GM23338 (cell line): ENCODE measurements at regions not wholly inside any gene's neighbourhood (a gene's known extent, or its start where the extent isn't known, plus 50 kb on each side); places are given as distances from the start of the nearest gene placed in this dataset.

ENCODE experiments used
- ATAC-seq: fragments of 200-7000 bp; cut with Tn5 transposase; 3 replicates; pipeline ENCODE4 v1.9.1; 2020
- DNase-seq: peaks from one replicate; pipeline ENCODE4 v3.0.0-alpha.2; 2015; ENCODE audit warnings: low spot score
- H2AFZ ChIP-seq: fragments of 200-600 bp; sonication (generic); 2 replicates; pipeline ENCODE4 v1.8.0; 2016; ENCODE audit warnings: antibody characterized with exemption, mild to moderate bottlenecking, moderate library complexity
- H3F3A ChIP-seq: fragments of 200-600 bp; sonication (generic); replicated peaks from 2 replicates; pipeline ENCODE4 v1.8.0; 2017; ENCODE audit warnings: antibody characterized with exemption, mixed run types, low read depth
- H3K27ac ChIP-seq: fragments of 200-600 bp; sonication (generic); 2 replicates; pipeline ENCODE4 v1.6.1; 2016; ENCODE audit warnings: low read depth
- H3K27me3 ChIP-seq: fragments of 200-600 bp; sonication (generic); 2 replicates; pipeline ENCODE4 v1.8.0; 2016; ENCODE audit warnings: mild to moderate bottlenecking, mixed run types, moderate library complexity; ENCODE audit not compliant: insufficient read depth
- H3K36me3 ChIP-seq: fragments of 200-600 bp; sonication (generic); 2 replicates; pipeline ENCODE4 v1.8.0; 2016; ENCODE audit warnings: mild to moderate bottlenecking; ENCODE audit not compliant: insufficient read depth
- H3K4me1 ChIP-seq: fragments of 200-600 bp; sonication (generic); 2 replicates; pipeline ENCODE4 v1.8.0; 2016; ENCODE audit warnings: mild to moderate bottlenecking, moderate library complexity; ENCODE audit not compliant: insufficient read depth
- H3K4me2 ChIP-seq: fragments of 200-600 bp; sonication (generic); 2 replicates; pipeline ENCODE4 v1.7.1; 2017; ENCODE audit warnings: mixed run types
- H3K4me3 ChIP-seq: fragments of 200-600 bp; sonication (generic); 2 replicates; pipeline ENCODE4 v1.6.1; 2016; ENCODE audit warnings: mixed run types
- H3K79me2 ChIP-seq: fragments of 200-600 bp; sonication (generic); replicated peaks from 2 replicates; pipeline ENCODE4 v1.8.0; 2017; ENCODE audit warnings: mild to moderate bottlenecking; ENCODE audit not compliant: insufficient read depth
- H3K9me2 ChIP-seq: fragments of 200-600 bp; sonication (generic); 2 replicates; pipeline ENCODE4 v1.8.0; 2017; ENCODE audit not compliant: insufficient read depth
- H4K20me1 ChIP-seq: fragments of 200-600 bp; sonication (generic); replicated peaks from 2 replicates; pipeline ENCODE4 v1.8.0; 2017; ENCODE audit warnings: mild to moderate bottlenecking; ENCODE audit not compliant: insufficient read depth
- H3K27ac Mint-ChIP-seq: 2 replicates; pipeline ENCODE4 v1.8.0; 2020; ENCODE audit warnings: inconsistent platforms, mild to moderate bottlenecking, moderate library complexity, mixed read lengths
- H3K27me3 Mint-ChIP-seq: 3 replicates; pipeline ENCODE4 v1.8.0; 2022; ENCODE audit warnings: low read depth, mild to moderate bottlenecking, moderate library complexity, mixed read lengths, inconsistent platforms; ENCODE audit not compliant: insufficient read depth, poor library complexity
- H3K36me3 Mint-ChIP-seq: 3 replicates; pipeline ENCODE4 v1.8.0; 2021; ENCODE audit warnings: low read depth, mild to moderate bottlenecking, inconsistent platforms, moderate library complexity, mixed read lengths
- H3K4me1 Mint-ChIP-seq: 3 replicates; pipeline ENCODE4 v1.8.0; 2020; ENCODE audit warnings: mild to moderate bottlenecking, inconsistent platforms, mixed read lengths
- H3K4me3 Mint-ChIP-seq: 3 replicates; pipeline ENCODE4 v1.8.0; 2021; ENCODE audit warnings: moderate library complexity, mild to moderate bottlenecking, inconsistent platforms, mixed read lengths
- H3K9me3 Mint-ChIP-seq: 3 replicates; pipeline ENCODE4 v1.8.0; 2020; ENCODE audit warnings: moderate library complexity, mild to moderate bottlenecking, inconsistent platforms, mixed read lengths
- CREB1 ChIP-seq: fragments of 250-450 bp; sonication (Bioruptor Pico); IDR thresholded peaks from 2 replicates; pipeline ENCODE4 v1.5.0; 2020; ENCODE audit warnings: low read depth, mild to moderate bottlenecking, moderate library complexity
- EZH2 ChIP-seq: fragments of 200-600 bp; sonication (generic); IDR thresholded peaks from one replicate; pipeline ENCODE4 v1.8.0; 2017; ENCODE audit warnings: antibody characterized with exemption, mild to moderate bottlenecking, low read depth; ENCODE audit not compliant: unreplicated experiment
- EZH2phosphoT487 ChIP-seq: fragments of 200-600 bp; sonication (generic); IDR thresholded peaks from one replicate; pipeline ENCODE4 v1.8.1; 2018; ENCODE audit warnings: antibody characterized with exemption; ENCODE audit not compliant: unreplicated experiment
- JUNB ChIP-seq: IDR thresholded peaks from one replicate; pipeline ENCODE4 v1.6.1; 2016; ENCODE audit warnings: antibody characterized with exemption; ENCODE audit not compliant: unreplicated experiment
- NANOG ChIP-seq: IDR thresholded peaks from 2 replicates; pipeline ENCODE4 v1.6.1; 2016; ENCODE audit warnings: antibody characterized with exemption, borderline replicate concordance
- POLR2AphosphoS5 ChIP-seq: IDR thresholded peaks from 2 replicates; pipeline ENCODE4 v1.6.1; 2016; ENCODE audit warnings: antibody characterized with exemption, low read depth
- STAT1 ChIP-seq: IDR thresholded peaks from one replicate; pipeline ENCODE4 v1.6.1; 2016; ENCODE audit warnings: antibody characterized with exemption; ENCODE audit not compliant: unreplicated experiment
- ZNF114 ChIP-seq: fragments of 250-450 bp; sonication (Bioruptor Pico); IDR thresholded peaks from 2 replicates; pipeline ENCODE4 v1.5.0; 2020; ENCODE audit warnings: mild to moderate bottlenecking, moderate library complexity
- ZNF331 ChIP-seq: fragments of 250-450 bp; sonication (Bioruptor Pico); IDR thresholded peaks from 2 replicates; pipeline ENCODE4 v1.5.0; 2020; ENCODE audit warnings: low read depth, mild to moderate bottlenecking, moderate library complexity
- TF ChIP-seq, protein P1 (sequence below), 2 experiments: fragments of 200-600 bp in 1 of 2; sonication (generic) in 1 of 2; conservative IDR thresholded peaks; 2 replicates each; pipeline versions ENCODE4 v1.5.1 to v1.6.1; 2016 to 2017; ENCODE audit warnings: antibody characterized with exemption in 2 of 2, low read depth in 2 of 2, mild to moderate bottlenecking in 2 of 2, moderate library complexity in 1 of 2
- TF ChIP-seq, protein P2 (sequence below): IDR thresholded peaks from 2 replicates; pipeline ENCODE4 v1.6.1; 2016; ENCODE audit warnings: antibody characterized with exemption
- TF ChIP-seq, protein P3 (sequence below): IDR thresholded peaks from one replicate; pipeline ENCODE4 v1.6.1; 2018; ENCODE audit warnings: antibody characterized with exemption; ENCODE audit not compliant: unreplicated experiment
- TF ChIP-seq, protein P4 (sequence below): fragments of 250-450 bp; sonication (Bioruptor Pico); IDR thresholded peaks from 2 replicates; pipeline ENCODE4 v1.5.0; 2020; ENCODE audit warnings: mild to moderate bottlenecking, moderate library complexity

DNA sequence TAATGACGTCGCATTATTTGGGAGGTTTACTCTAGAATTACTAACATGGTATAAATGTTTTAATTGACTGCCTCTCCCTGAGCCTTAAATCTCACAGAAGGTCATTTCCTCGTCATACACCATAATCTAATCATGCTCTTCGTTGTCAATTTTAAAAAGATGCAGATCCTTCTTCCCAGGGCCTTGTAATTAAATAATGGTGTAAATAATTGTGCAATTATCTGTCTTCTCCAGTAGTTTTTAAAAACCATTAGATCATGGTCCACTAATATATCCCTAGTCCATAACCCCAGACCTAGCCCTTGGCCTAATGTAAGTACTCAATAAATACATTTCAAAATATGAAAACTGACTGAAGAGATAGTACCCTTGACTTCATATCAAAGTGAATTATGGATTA lies 181.5 kb upstream of the GNAI1 start:
- Histone ChIP-seq H3F3A (no peaks in the 10 kb centered on the region), H3K4me1 (peaks cover 4% of the 10 kb centered on the region; the same call in 1 of the 2 replicates), H3K27ac (no peak overlapping the region), H3K4me3 (no peak overlapping the region), H4K20me1 (no peaks in the 10 kb centered on the region), H3K27me3 (no peaks in the 10 kb centered on the region), H3K79me2 (no peaks in the 10 kb centered on the region), H3K36me3 (no peaks in the 10 kb centered on the region), H2AFZ (no peak overlapping the region), H3K4me2 (no peak overlapping the region), H3K9me2 (no peaks in the 10 kb centered on the region)
- H3K27me3 Mint-ChIP-seq, result no peaks in the 10 kb centered on the region
- ATAC-seq, result no peak
- H3K27ac Mint-ChIP-seq, result no peak overlapping the region
- H3K36me3 Mint-ChIP-seq, result no peaks in the 10 kb centered on the region
- H3K4me1 Mint-ChIP-seq, result no peaks in the 10 kb centered on the region; the same call in 2 of the 3 replicates
- H3K4me3 Mint-ChIP-seq, result no peak overlapping the region
- no peaks in the 10 kb centered on the region for H3K9me3 Mint-ChIP-seq
- TF ChIP-seq, protein P1, sequence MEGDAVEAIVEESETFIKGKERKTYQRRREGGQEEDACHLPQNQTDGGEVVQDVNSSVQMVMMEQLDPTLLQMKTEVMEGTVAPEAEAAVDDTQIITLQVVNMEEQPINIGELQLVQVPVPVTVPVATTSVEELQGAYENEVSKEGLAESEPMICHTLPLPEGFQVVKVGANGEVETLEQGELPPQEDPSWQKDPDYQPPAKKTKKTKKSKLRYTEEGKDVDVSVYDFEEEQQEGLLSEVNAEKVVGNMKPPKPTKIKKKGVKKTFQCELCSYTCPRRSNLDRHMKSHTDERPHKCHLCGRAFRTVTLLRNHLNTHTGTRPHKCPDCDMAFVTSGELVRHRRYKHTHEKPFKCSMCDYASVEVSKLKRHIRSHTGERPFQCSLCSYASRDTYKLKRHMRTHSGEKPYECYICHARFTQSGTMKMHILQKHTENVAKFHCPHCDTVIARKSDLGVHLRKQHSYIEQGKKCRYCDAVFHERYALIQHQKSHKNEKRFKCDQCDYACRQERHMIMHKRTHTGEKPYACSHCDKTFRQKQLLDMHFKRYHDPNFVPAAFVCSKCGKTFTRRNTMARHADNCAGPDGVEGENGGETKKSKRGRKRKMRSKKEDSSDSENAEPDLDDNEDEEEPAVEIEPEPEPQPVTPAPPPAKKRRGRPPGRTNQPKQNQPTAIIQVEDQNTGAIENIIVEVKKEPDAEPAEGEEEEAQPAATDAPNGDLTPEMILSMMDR (conservative IDR thresholded peaks at IDR 0.05; ENCODE audit: low read depth in 2 of 2), result no peak
- TF ChIP-seq, protein P2, sequence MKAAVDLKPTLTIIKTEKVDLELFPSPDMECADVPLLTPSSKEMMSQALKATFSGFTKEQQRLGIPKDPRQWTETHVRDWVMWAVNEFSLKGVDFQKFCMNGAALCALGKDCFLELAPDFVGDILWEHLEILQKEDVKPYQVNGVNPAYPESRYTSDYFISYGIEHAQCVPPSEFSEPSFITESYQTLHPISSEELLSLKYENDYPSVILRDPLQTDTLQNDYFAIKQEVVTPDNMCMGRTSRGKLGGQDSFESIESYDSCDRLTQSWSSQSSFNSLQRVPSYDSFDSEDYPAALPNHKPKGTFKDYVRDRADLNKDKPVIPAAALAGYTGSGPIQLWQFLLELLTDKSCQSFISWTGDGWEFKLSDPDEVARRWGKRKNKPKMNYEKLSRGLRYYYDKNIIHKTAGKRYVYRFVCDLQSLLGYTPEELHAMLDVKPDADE, result no peak
- TF ChIP-seq, protein P3, sequence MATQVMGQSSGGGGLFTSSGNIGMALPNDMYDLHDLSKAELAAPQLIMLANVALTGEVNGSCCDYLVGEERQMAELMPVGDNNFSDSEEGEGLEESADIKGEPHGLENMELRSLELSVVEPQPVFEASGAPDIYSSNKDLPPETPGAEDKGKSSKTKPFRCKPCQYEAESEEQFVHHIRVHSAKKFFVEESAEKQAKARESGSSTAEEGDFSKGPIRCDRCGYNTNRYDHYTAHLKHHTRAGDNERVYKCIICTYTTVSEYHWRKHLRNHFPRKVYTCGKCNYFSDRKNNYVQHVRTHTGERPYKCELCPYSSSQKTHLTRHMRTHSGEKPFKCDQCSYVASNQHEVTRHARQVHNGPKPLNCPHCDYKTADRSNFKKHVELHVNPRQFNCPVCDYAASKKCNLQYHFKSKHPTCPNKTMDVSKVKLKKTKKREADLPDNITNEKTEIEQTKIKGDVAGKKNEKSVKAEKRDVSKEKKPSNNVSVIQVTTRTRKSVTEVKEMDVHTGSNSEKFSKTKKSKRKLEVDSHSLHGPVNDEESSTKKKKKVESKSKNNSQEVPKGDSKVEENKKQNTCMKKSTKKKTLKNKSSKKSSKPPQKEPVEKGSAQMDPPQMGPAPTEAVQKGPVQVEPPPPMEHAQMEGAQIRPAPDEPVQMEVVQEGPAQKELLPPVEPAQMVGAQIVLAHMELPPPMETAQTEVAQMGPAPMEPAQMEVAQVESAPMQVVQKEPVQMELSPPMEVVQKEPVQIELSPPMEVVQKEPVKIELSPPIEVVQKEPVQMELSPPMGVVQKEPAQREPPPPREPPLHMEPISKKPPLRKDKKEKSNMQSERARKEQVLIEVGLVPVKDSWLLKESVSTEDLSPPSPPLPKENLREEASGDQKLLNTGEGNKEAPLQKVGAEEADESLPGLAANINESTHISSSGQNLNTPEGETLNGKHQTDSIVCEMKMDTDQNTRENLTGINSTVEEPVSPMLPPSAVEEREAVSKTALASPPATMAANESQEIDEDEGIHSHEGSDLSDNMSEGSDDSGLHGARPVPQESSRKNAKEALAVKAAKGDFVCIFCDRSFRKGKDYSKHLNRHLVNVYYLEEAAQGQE, result no peak
- TF ChIP-seq EZH2 (no peak), EZH2phosphoT487 (no peak), JUNB (no peak), NANOG (no peak), STAT1 (no peak), POLR2AphosphoS5 (no peak), ZNF331 (CRISPR knock-in tag) (no peak), ZNF114 (CRISPR knock-in tag) (no peak), CREB1 (CRISPR knock-in tag) (no peak)
- TF ChIP-seq, protein P4, sequence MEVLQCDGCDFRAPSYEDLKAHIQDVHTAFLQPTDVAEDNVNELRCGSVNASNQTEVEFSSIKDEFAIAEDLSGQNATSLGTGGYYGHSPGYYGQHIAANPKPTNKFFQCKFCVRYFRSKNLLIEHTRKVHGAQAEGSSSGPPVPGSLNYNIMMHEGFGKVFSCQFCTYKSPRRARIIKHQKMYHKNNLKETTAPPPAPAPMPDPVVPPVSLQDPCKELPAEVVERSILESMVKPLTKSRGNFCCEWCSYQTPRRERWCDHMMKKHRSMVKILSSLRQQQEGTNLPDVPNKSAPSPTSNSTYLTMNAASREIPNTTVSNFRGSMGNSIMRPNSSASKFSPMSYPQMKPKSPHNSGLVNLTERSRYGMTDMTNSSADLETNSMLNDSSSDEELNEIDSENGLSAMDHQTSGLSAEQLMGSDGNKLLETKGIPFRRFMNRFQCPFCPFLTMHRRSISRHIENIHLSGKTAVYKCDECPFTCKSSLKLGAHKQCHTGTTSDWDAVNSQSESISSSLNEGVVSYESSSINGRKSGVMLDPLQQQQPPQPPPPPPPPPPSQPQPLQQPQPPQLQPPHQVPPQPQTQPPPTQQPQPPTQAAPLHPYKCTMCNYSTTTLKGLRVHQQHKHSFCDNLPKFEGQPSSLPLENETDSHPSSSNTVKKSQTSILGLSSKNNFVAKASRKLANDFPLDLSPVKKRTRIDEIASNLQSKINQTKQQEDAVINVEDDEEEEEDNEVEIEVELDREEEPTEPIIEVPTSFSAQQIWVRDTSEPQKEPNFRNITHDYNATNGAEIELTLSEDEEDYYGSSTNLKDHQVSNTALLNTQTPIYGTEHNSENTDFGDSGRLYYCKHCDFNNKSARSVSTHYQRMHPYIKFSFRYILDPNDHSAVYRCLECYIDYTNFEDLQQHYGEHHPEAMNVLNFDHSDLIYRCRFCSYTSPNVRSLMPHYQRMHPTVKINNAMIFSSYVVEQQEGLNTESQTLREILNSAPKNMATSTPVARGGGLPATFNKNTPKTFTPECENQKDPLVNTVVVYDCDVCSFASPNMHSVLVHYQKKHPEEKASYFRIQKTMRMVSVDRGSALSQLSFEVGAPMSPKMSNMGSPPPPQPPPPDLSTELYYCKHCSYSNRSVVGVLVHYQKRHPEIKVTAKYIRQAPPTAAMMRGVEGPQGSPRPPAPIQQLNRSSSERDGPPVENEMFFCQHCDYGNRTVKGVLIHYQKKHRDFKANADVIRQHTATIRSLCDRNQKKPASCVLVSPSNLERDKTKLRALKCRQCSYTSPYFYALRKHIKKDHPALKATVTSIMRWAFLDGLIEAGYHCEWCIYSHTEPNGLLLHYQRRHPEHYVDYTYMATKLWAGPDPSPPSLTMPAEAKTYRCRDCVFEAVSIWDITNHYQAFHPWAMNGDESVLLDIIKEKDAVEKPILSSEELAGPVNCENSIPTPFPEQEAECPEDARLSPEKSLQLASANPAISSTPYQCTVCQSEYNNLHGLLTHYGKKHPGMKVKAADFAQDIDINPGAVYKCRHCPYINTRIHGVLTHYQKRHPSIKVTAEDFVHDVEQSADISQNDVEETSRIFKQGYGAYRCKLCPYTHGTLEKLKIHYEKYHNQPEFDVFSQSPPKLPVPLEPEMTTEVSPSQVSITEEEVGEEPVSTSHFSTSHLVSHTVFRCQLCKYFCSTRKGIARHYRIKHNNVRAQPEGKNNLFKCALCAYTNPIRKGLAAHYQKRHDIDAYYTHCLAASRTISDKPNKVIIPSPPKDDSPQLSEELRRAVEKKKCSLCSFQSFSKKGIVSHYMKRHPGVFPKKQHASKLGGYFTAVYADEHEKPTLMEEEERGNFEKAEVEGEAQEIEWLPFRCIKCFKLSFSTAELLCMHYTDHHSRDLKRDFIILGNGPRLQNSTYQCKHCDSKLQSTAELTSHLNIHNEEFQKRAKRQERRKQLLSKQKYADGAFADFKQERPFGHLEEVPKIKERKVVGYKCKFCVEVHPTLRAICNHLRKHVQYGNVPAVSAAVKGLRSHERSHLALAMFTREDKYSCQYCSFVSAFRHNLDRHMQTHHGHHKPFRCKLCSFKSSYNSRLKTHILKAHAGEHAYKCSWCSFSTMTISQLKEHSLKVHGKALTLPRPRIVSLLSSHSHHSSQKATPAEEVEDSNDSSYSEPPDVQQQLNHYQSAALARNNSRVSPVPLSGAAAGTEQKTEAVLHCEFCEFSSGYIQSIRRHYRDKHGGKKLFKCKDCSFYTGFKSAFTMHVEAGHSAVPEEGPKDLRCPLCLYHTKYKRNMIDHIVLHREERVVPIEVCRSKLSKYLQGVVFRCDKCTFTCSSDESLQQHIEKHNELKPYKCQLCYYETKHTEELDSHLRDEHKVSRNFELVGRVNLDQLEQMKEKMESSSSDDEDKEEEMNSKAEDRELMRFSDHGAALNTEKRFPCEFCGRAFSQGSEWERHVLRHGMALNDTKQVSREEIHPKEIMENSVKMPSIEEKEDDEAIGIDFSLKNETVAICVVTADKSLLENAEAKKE (CRISPR knock-in tag), result no peak
- DNase-seq, result no peak
